HG03565 (cell line): ENCODE measurements at regions not wholly inside any gene's neighbourhood (a gene's known extent, or its start where the extent isn't known, plus 50 kb on each side); places are given as distances from the start of the nearest gene placed in this dataset.

Source experiments
- ATAC-seq: cut with Tn5 transposase; IDR thresholded peaks from one replicate; pipeline ENCODE4 v1.9.1; 2021; ENCODE audit warnings: mild to moderate bottlenecking, moderate library complexity; ENCODE audit not compliant: unreplicated experiment

GRCh38 chrX:110430293-110431076 is 71.8 kb downstream of the RTL9 start:
- ATAC-seq = no peak

DNA sequence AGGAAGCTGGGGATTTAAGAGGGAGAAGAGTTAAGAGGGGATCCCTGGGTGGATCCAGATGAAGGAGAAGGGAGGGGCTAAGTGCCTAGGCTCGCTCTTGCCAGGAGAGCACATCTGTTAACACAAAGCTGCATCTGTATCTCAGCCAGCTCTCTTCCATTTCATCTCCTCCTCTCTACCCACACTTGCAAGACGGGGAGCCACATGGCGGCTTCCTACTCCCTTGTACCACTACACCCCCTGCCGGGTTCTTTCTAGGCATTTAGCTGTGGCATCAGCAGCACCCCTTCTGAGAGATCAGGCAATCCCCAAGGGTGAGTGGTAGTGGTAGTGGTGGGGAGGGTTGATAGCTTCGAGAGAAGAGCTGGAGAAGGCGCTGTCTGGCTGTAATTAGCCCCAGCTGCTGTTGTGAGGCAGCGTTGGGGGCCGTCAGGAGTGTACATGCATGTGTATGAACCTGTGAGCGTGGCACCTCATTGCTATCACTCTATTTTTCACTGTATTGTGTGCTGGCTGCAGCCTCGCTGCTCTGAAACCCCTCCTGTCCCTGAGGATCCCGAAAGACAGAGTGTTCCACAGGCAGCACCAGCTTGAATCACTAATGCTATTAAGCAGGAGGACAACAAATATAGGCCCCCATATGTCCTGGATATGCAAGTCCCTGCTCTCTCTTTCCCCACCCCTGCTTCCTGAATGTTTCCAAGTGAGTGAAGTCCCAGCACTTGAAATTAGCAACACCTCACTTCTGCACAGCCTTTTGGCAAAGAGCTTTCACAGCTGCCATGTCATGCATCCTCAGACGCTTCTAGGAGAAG is 73.7 kb downstream of the RTL9 start:
- ATAC-seq = no peak

DNA sequence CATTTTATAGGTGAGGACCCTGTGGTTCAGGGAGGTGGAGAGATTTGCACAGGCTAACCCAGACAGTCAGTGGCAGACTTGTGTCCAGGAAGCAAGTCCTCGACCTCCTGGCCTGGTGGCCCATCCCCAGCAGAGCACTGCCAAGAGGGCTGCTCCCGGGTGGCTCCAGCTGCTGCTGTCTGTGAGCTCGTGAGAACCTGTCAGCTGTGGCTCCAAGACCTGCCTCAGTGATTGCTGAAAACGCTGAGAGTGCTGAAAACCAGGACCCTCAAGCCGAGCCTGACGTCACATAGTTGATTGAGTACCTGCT is 74.2 kb downstream of the RTL9 start:
- no peak for ATAC-seq

GRCh38 chrX:110435196-110435595 is 76.5 kb downstream of the RTL9 start:
- no peak for ATAC-seq

GRCh38 chrX:110436523-110436922 is 77.9 kb downstream of the RTL9 start:
- ATAC-seq = no peak

DNA sequence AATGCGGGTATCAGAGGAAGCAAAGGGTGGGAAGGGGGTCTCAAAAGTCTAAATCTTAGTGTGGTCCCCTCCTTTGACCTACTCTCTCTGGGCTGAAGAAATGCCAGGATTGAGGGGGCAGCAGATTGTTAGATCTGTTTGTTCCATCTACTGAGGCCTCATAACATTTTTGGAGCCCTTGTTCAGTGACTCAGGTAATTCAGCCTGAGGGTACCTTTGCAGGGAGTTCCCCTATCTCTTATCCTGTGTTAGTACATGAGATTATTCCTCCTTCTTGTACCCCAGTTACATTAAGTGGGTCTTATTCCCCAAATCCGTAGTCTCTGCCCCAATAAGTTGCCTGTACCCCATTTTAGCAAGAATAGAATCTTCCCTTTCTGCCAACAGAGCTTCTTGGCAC is 79.0 kb downstream of the RTL9 start:
- ATAC-seq = no peak

DNA sequence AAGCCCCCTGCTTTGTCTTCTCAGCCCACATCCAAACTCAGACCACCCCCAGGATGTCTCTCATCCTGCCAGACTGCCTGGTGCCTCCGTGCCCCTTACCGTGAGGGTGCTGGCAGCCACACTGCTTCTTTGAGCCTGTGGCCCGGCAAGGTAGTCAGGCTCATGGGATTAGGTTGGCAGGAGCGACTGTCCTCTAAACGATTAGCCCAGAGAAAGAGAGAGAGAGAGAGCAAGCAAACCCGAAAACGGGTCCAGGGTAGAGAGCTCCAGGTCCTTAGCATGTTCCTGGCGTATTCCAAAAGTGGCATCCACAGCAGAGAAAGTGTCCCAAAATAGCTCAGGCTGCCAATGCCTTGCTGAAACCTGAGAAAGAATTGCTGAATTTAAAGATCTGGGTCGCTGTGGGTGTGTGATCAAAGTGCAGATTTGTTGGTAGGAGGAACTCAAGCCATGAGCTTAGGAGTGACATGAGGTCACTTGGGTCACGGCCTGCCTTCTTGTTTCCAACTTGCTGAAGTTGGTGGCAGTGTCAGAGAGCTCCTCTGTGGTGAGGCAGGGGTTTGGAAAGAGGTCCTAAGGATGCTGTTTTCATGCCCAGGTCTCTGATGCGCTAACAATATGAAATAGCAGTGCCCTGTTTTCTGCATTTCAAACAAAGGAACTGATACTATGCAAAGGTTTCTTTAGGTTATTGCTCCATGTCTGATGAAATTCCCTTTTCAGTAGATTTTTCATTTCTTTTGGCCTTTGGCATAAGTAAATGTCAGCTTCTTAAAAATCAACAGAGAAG is 81.6 kb downstream of the RTL9 start:
- ATAC-seq = no peak

DNA sequence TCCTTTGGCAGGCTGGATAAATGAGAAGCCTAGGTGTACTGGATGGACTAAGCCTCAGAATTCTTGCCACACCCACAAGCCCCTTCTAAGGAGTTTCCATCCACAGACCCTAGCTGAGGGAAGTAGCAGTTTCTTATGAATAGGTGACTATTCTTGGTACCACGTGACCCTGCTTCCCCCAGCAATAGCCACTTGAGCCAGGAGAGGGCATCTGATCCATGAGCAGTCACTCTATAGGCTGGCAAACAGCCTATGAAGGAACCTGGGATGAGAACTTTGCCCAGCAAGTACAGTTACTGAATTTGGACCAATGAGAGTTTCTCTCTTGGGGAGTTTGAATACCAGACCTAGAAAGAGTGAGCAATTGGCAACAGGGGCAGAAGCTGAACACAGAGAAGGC is 84.0 kb downstream of the RTL9 start:
- ATAC-seq = peak; percentile 77

DNA sequence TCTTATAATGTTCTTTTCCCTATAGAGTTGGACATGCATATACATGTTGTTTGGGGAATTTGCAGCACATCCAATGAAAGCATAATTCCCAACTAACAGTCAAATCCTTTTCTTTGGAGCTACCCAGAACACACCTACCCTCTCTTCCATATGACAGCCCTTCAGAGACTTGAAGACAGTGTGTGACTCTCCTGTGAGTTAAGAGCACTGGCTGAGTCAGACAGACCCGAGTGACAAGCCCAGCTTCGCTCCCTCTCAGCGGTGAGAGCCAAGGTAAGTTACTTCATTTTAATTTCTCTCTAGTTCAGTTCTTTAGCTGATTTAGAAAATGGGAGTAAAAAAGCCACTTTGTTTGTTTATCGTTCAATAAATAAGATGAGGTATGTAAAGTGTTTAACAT is 86.3 kb downstream of the RTL9 start:
- no peak for ATAC-seq

GRCh38 chrX:110448459-110448858 is 89.8 kb downstream of the RTL9 start:
- ATAC-seq = no peak

DNA sequence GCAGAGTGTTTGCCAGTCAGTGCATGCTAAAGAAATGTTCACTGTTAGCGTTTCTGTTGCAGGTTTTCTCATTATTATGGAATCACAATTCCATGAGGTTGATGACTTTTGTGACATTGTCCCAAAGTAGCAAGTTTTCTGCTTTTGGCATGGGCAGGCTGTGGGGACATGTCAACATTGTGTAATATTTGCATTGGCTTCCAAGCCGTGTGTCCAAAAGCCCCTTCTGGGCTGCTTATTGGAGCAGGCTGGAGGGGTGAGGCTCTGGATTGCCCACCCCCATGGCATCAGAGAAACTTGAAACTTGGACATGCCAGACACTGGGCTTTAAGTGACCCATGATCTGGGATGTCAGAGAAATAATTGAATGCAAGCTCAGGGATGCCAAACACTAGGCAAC is 90.7 kb downstream of the RTL9 start:
- no peak for ATAC-seq

- peak; percentile 61 for ATAC-seq
Measured at GRCh38 chrX:110450050-110450449, 91.4 kb downstream of the RTL9 start.

DNA sequence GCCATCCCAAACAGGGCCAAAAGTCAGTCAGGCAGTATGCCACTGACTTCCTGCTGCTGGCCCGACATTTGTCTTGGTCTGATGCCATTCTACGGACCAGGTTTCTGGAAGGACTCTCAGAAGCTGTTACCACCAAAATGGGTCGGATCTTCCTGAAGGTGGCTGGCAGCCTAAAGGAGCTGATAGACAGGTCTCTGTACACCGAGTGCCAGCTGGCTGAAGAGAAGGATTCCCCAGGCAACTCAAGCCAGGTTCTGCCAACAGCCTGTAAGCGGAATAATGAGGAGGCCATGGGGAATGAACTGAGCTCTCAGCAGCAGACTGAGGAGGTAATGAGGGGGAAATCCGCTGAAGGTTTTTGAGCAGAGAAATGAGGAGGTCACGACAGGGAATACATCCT is 95.7 kb downstream of the RTL9 start:
- no peak for ATAC-seq

DNA sequence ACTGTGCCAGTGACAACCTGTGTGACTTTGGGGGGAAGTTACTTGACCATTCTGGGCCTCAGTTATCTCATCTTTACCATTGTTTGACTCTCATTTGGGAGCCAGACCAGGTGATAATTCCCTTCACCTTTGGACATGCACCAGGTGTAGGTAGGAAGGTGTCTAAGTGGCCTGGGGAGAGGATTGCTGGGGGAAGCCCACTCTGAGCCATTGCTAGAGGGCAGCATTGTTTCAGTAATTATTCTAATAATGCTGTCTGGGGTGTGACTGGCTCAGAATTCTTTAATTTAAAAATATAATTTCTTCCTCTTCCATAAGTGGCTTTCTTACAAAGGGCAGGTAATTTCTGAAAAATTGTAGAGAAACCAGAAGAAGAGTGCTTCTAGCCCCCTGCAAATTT is 104.3 kb downstream of the RTL9 start:
- no peak for ATAC-seq

DNA sequence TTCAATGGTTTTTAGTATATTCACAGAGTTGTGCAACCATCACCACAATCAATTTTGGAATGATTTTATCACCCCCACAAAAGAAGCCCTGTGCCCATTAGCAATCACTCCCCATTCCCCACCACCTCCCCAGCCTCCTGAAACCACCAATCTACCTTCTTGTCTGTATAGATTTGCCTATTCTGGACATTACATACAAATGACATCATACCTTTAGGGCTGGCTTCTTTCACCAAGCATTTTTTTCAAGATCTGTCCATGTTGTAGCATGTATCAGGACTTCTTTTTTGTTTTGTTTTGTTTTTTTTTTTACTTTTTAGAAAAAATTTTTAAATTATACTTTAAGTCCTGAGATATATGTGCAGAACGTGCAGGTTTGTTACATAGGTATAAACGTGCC is 108.1 kb downstream of the RTL9 start:
- ATAC-seq = no peak

GRCh38 chrX:110472265-110472664 is 113.6 kb downstream of the RTL9 start:
- ATAC-seq = no peak

GRCh38 chrX:110477593-110478228 is 119.1 kb downstream of the RTL9 start:
- ATAC-seq = no peak

- ATAC-seq = no peak
Measured at GRCh38 chrX:110491846-110492620, 133.4 kb downstream of the RTL9 start.

GRCh38 chrX:110504947-110505346 is 146.3 kb downstream of the RTL9 start:
- no peak for ATAC-seq

- no peak for ATAC-seq
Measured at GRCh38 chrX:110509755-110510532, 151.3 kb downstream of the RTL9 start.
